ENCODE measurements at regions not wholly inside any gene's neighbourhood (a gene's known extent, or its start where the extent isn't known, plus 50 kb on each side); places are given as distances from the start of the nearest gene placed in this dataset.
A peak's percentile ranks its signal among the peaks of the same experiment; 100 is the strongest.

GRCh38 chr18:38367473-38367872 lies 801.9 kb upstream of the CELF4 start:
- Histone ChIP-seq H2AFZ (ENCODE audit: control insufficient read depth, low read depth, low read length) (no peak overlapping the region), H4K20me1 (ENCODE audit: control insufficient read depth, insufficient read depth) (no peaks in the 10 kb centered on the region), H3K9me3 (replicated peaks; ENCODE audit: control insufficient read depth, insufficient read depth, low read length) (no peaks in the 10 kb centered on the region; the same call in 2 of the 3 replicates), H3K27ac (ENCODE audit: control insufficient read depth, insufficient read depth) (no peak overlapping the region), H3K4me1 (ENCODE audit: control insufficient read depth, insufficient read depth, low read length) (no peaks in the 10 kb centered on the region), H3K9ac (ENCODE audit: control insufficient read depth, insufficient read depth, low read length) (no peak overlapping the region), H3K27me3 (replicated peaks in 1 of 2; ENCODE audit: control insufficient read depth in 2 of 2, insufficient read depth in 2 of 2, low read length in 1 of 2) (no peaks in the 10 kb centered on the region), H3K4me3 (no peak overlapping the region), H3K36me3 (ENCODE audit: control insufficient read depth in 2 of 2, insufficient read depth in 2 of 2, low read length in 1 of 2) (no peaks in the 10 kb centered on the region), H3K79me2 (ENCODE audit: control insufficient read depth, insufficient read depth, low read length) (no peaks in the 10 kb centered on the region), H3K4me2 (ENCODE audit: control insufficient read depth, insufficient read depth) (no peak overlapping the region)
- RAD21 ChIA-PET (ENCODE audit: unreplicated experiment), result no interaction called here
- CTCF ChIA-PET, result no interaction called here
- 0% methylated on average over 1 of the region's 1 CpG for WGBS (ENCODE audit: insufficient coverage, insufficient replicate concordance, low lambda C conversion rate, missing lambda C conversion rate)
- FAIRE-seq, result no peak
- TF ChIP-seq RAD21 (IDR thresholded peaks at IDR 0.05; ENCODE audit: insufficient read depth, low read depth, low read length) (peak; percentile 8; the same call in 1 of the 2 replicates), MYB (IDR thresholded peaks at IDR 0.05; ENCODE audit: borderline replicate concordance, low read depth, low read length) (no peak)
- POLR2A ChIA-PET, result no interaction called here
- no TSS peak for BruUV-seq (replicated peaks)
- SMC1A ChIA-PET (ENCODE audit: uncharacterized antibody, unreplicated experiment), result no interaction called here
- DNase-seq (ENCODE audit: low read depth, low spot score), result no peak
- intact Hi-C loops (cut with micrococcal nuclease; ENCODE audit: unreplicated experiment), result no loop called here
- in situ Hi-C loops (cut with MboI), result no loop called here
- no peak for ATAC-seq

- no peaks in the 10 kb centered on the region for H3K36me3 ChIP-seq (ENCODE audit: control insufficient read depth in 2 of 2, insufficient read depth in 2 of 2, low read length in 1 of 2)
- ChIA-PET POLR2A (no interaction called here), RAD21 (ENCODE audit: unreplicated experiment) (no interaction called here), CTCF (no interaction called here), SMC1A (ENCODE audit: uncharacterized antibody, unreplicated experiment) (no interaction called here)
- in situ Hi-C loops (cut with MboI), result no loop called here
- H3K4me3 ChIP-seq, result no peak overlapping the region
- BruUV-seq (replicated peaks), result no TSS peak
- no peak overlapping the region for H3K4me2 ChIP-seq (ENCODE audit: control insufficient read depth, insufficient read depth)
- no peaks in the 10 kb centered on the region for H3K4me1 ChIP-seq (ENCODE audit: control insufficient read depth, insufficient read depth, low read length)
- DNase-seq (ENCODE audit: low read depth, low spot score), result no peak
- H3K27me3 ChIP-seq (replicated peaks in 1 of 2; ENCODE audit: control insufficient read depth in 2 of 2, insufficient read depth in 2 of 2, low read length in 1 of 2), result no peaks in the 10 kb centered on the region
- intact Hi-C loops (cut with micrococcal nuclease; ENCODE audit: unreplicated experiment), result no loop called here
- no peaks in the 10 kb centered on the region for H3K79me2 ChIP-seq (ENCODE audit: control insufficient read depth, insufficient read depth, low read length)
- no peak overlapping the region for H3K9ac ChIP-seq (ENCODE audit: control insufficient read depth, insufficient read depth, low read length)
- no peak overlapping the region for H3K27ac ChIP-seq (ENCODE audit: control insufficient read depth, insufficient read depth)
- H3K9me3 ChIP-seq (replicated peaks; ENCODE audit: control insufficient read depth, insufficient read depth, low read length), result no peaks in the 10 kb centered on the region; the same call in 2 of the 3 replicates
- WGBS (ENCODE audit: insufficient coverage, insufficient replicate concordance, low lambda C conversion rate, missing lambda C conversion rate), result 0% methylated on average over 2 of the region's 2 CpGs
- no peak overlapping the region for H2AFZ ChIP-seq (ENCODE audit: control insufficient read depth, low read depth, low read length)
- ATAC-seq, result no peak
- no peaks in the 10 kb centered on the region for H4K20me1 ChIP-seq (ENCODE audit: control insufficient read depth, insufficient read depth)
- FAIRE-seq, result no peak
- TF ChIP-seq SKIL (IDR thresholded peaks at IDR 0.05; ENCODE audit: low read depth, poor library complexity, severe bottlenecking) (no peak), RUNX3 (IDR thresholded peaks at IDR 0.05; ENCODE audit: low read length) (no peak), MYB (IDR thresholded peaks at IDR 0.05; ENCODE audit: borderline replicate concordance, low read depth, low read length) (no peak), ATF3 (IDR thresholded peaks at IDR 0.05; ENCODE audit: borderline replicate concordance, extremely low read depth, low read depth, low read length) (no peak), TAF1 (IDR thresholded peaks at IDR 0.05; ENCODE audit: borderline replicate concordance, low read depth, low read length) (no peak), ETV6 (conservative IDR thresholded peaks at IDR 0.05 in 1 of 2, IDR thresholded peaks at IDR 0.05 in 1 of 2; ENCODE audit: borderline replicate concordance in 1 of 2, low read depth in 1 of 2) (no peak), MTA2 (IDR thresholded peaks at IDR 0.05; ENCODE audit: low read depth) (no peak), CUX1 (IDR thresholded peaks at IDR 0.05; ENCODE audit: insufficient replicate concordance, low read depth, low read length) (no peak)
Measured at GRCh38 chr18:38362286-38362792, 796.7 kb upstream of the CELF4 start.

Measured in GM12878 (cell line).